Nephron (organoid): ENCODE measurements at regions not wholly inside any gene's neighbourhood (a gene's known extent, or its start where the extent isn't known, plus 50 kb on each side); places are given as distances from the start of the nearest gene placed in this dataset.
"Not testable (repeated sequence)": the region's sequence is repeated elsewhere in the genome, so short reads cannot be mapped to it uniquely, and the experiment has no call there.

Source experiments
- H3K27ac Mint-ChIP-seq, 3 experiments: 2 replicates each; pipeline ENCODE4 v1.8.0; 2020; ENCODE audit warnings: mixed read lengths in 3 of 3, mild to moderate bottlenecking in 2 of 3, moderate library complexity in 1 of 3
- H3K27me3 Mint-ChIP-seq: 2 replicates; pipeline ENCODE4 v1.8.0; 2021; ENCODE audit warnings: low read depth, mild to moderate bottlenecking, moderate library complexity, mixed read lengths
- H3K36me3 Mint-ChIP-seq: 2 replicates; pipeline ENCODE4 v1.8.0; 2020; ENCODE audit warnings: low read depth, mixed read lengths
- H3K4me1 Mint-ChIP-seq: 2 replicates; pipeline ENCODE4 v1.8.0; 2020; ENCODE audit warnings: mixed read lengths
- H3K4me3 Mint-ChIP-seq, 3 experiments: 2 replicates each; pipeline ENCODE4 v1.8.0; 2020; ENCODE audit warnings: mild to moderate bottlenecking in 3 of 3, mixed read lengths in 3 of 3, moderate library complexity in 2 of 3
- H3K9me3 Mint-ChIP-seq: 2 replicates; pipeline ENCODE4 v1.8.0; 2020; ENCODE audit warnings: mixed read lengths
- CTCF ChIP-seq, 3 experiments: fragments of 200-600 bp; sonication (generic); IDR thresholded peaks; one replicate each; pipeline ENCODE4 v1.5.0; 2021; ENCODE audit warnings: antibody characterized with exemption in 3 of 3; ENCODE audit not compliant: unreplicated experiment in 3 of 3

DNA sequence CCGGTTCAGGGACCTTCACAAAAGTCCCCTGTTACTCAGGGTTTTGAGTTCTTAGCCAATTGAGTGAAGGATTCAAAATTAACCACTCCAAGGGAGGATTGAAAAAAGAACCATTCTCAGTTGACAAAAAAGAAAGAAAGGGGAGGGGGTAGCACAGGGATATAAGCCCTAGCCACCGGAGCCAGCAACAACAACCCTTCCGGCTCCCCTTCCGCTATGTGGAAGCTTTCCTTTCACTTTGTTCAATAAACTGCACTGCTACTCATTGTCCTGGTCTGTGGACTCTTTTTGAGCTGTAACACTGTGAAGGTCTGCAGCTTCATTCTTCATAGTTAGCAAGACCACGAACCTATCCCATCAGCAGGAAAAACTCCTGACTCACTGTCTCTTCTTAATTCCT, 1488.1 kb upstream of the PRR20A start:
- Mint-ChIP-seq H3K27me3 (no peaks in the 10 kb centered on the region), H3K27ac (no peak overlapping the region), H3K36me3 (no peaks in the 10 kb centered on the region), H3K4me1 (no peaks in the 10 kb centered on the region), H3K9me3 (no peaks in the 10 kb centered on the region), H3K4me3 (no peak overlapping the region)
- TF ChIP-seq CTCF (IDR thresholded peaks at IDR 0.05; ENCODE audit: unreplicated experiment in 3 of 3) = no peak

- H3K27ac Mint-ChIP-seq = no peak overlapping the region
- no peaks in the 10 kb centered on the region for H3K36me3 Mint-ChIP-seq
- H3K9me3 Mint-ChIP-seq = no peaks in the 10 kb centered on the region
- no peak overlapping the region for H3K4me3 Mint-ChIP-seq
- TF ChIP-seq CTCF (IDR thresholded peaks at IDR 0.05; ENCODE audit: unreplicated experiment in 3 of 3) = no peak
- no peaks in the 10 kb centered on the region for H3K27me3 Mint-ChIP-seq
- no peaks in the 10 kb centered on the region for H3K4me1 Mint-ChIP-seq
These were observed 1487.2 kb upstream of the PRR20A start for GRCh38 chr13:55653497-55653896.

DNA sequence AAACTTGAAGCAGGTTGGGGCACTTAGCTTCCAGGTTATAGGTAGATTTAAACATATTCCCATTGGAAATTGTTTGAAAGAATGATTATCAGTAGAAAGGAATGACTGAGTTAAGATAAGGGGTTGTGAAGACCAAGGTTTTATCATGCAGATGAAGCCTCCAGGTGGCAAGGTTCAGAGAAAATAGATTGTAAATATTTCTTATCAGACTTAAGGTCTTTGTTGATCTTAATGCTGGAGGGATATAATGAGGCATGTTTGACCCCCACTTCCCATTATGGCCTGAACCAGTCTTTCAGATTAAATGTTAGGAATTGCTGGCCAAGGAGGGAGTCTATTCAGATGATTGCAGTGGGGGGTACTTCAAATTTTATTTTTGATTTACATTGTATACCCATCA, 1486.5 kb upstream of the PRR20A start:
- no peak for TF ChIP-seq CTCF (IDR thresholded peaks at IDR 0.05; ENCODE audit: unreplicated experiment in 3 of 3)
- Mint-ChIP-seq H3K36me3 (no peaks in the 10 kb centered on the region), H3K27ac (no peak overlapping the region), H3K4me3 (no peak overlapping the region), H3K9me3 (no peaks in the 10 kb centered on the region), H3K27me3 (no peaks in the 10 kb centered on the region), H3K4me1 (no peaks in the 10 kb centered on the region)

- H3K4me1 Mint-ChIP-seq, H3K36me3 Mint-ChIP-seq, H3K27me3 Mint-ChIP-seq, H3K4me3 Mint-ChIP-seq, H3K27ac Mint-ChIP-seq, H3K9me3 Mint-ChIP-seq: not testable (repeated sequence)
These were observed 1480.5 kb upstream of the PRR20A start for GRCh38 chr13:55660264-55660663.

GRCh38 chr13:55660851-55661250, 1479.9 kb upstream of the PRR20A start:
- no peak overlapping the region for H3K4me3 Mint-ChIP-seq
- H3K27ac Mint-ChIP-seq = no peak overlapping the region
- no peaks in the 10 kb centered on the region for H3K36me3 Mint-ChIP-seq
- TF ChIP-seq CTCF (IDR thresholded peaks at IDR 0.05; ENCODE audit: unreplicated experiment in 3 of 3) = no peak
- peaks cover 4% of the 10 kb centered on the region for H3K4me1 Mint-ChIP-seq
- H3K9me3 Mint-ChIP-seq = peaks cover 2% of the 10 kb centered on the region
- H3K27me3 Mint-ChIP-seq = no peaks in the 10 kb centered on the region

GRCh38 chr13:55661505-55661904, 1479.2 kb upstream of the PRR20A start:
- Mint-ChIP-seq H3K9me3 (peaks cover 2% of the 10 kb centered on the region), H3K27me3 (no peaks in the 10 kb centered on the region)

More at GRCh38 chr13:55661505-55661904, 1479.2 kb upstream of the PRR20A start:
- Mint-ChIP-seq H3K36me3 (no peaks in the 10 kb centered on the region), H3K4me3 (no peak overlapping the region), H3K4me1 (peaks cover 4% of the 10 kb centered on the region), H3K27ac (no peak overlapping the region)
- TF ChIP-seq CTCF (IDR thresholded peaks at IDR 0.05; ENCODE audit: unreplicated experiment in 3 of 3) = no peak
